GM21576 (cell line): ENCODE measurements at regions not wholly inside any gene's neighbourhood (a gene's known extent, or its start where the extent isn't known, plus 50 kb on each side); places are given as distances from the start of the nearest gene placed in this dataset.

ENCODE experiments used
- ATAC-seq: cut with Tn5 transposase; IDR thresholded peaks from one replicate; pipeline ENCODE4 v1.9.1; 2021; ENCODE audit warnings: mild to moderate bottlenecking, moderate library complexity; ENCODE audit not compliant: unreplicated experiment

DNA sequence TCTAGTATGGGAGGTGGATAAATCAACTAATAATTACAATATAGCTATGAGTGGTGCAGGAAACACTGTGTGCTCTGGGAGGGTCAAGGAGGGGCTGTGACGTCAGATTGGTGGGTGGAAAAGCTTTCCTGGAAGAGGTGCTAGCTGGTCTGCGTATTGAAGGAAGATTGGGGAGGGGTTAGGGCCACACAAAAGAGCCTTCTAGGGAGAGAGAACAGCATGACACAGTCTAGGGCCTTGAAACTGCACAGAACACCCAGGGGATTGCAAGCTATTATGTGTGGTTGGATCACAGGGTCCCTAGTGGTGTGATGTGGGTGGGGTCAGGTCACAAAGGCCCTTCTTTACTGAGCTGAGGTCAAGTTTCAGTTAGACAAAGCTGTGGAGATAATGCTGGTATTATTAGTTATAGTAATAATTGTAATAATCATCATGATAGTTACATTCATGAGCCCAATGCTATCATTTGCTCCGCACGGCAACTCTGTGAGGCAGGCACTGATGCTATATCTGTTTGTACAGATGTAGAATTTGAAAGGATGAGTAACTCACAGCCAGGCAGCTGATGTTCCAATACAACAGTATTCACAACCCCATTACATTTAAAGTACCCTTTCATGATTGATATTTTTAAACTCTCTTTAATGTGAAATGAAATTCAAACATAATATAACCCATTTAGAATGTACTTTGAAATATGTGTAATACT lies 197.4 kb upstream of the IL12B start:
- no peak for ATAC-seq

DNA sequence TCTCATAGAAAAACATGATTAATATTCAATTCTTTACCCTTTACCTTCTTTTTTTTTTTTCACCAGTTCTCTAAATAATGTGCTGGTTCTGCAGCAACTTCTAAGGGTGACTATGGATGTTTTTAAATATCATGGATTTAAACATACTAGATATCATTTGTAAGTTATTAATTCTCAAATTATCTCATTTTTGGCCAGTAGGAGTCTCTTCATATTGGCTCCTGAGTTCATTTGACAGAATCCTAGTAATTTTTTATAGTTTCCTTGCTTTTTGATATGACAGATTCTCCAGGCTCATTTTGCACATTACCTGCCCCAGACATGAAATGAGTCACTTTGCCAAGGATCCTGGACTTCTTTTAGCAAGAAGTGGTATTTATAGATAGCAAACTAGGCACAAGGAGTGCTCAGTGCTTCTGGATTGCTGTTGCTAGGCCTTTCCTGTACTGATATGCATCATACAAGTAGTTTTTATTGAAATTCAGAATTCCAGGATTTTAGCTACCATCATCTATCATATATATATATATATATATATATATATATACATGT lies 201.3 kb upstream of the IL12B start:
- ATAC-seq: no peak

DNA sequence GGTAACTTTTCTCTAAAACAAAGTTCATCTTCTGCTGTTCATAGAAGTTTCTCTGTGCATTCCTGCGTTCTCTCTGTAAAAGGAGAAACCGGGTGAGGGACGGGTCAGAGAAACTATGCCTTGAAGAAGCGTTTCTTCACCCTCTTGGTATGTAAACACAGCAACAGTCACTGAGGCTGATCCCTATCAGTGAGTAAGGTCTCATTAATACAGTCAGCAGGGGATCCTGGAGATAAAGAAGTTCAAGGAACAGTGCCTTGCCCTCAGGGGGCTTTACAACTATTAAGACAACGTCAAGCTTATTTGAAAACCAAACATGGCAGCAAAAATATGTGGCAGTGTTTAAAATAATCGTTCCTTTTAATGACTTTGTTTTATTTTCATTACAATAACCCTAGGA lies 202.9 kb upstream of the IL12B start:
- ATAC-seq: no peak

DNA sequence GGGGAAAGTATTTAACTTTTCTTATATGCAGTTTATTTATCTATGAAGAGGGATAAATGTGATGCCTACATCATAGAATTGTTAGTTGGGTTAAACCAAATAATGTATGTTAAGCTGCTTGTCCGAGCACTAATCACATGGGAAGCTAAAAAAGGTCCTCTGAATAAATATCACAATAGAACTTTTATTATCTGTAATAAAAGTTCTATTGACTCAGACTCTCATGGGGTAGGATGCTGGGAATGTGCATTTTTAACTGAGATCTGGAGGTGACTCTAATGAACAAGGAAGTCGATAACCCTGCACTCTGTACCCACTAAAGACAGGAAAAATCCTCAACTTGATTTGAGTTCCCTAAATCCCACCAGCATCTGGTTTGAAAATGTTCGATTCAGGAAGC lies 205.9 kb upstream of the IL12B start:
- no peak for ATAC-seq

DNA sequence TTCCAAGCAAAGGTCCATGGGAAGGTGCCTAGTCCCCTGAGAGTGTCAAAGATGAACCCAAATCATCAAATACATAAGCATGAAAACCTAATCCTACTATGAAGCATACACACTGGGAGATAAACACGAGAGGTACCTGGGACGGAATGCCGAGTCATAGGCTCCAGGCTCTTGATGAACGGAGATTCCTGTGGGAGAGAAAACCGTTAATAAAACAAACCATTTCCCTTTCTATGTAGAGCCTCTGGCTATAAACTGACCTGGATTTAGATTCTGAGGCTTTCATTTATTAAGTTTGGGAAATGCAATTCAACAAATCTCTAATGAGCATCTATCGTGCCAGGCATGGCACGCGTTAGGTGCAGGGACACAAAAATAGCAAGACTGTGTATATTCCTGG lies 206.4 kb upstream of the IL12B start:
- no peak for ATAC-seq

DNA sequence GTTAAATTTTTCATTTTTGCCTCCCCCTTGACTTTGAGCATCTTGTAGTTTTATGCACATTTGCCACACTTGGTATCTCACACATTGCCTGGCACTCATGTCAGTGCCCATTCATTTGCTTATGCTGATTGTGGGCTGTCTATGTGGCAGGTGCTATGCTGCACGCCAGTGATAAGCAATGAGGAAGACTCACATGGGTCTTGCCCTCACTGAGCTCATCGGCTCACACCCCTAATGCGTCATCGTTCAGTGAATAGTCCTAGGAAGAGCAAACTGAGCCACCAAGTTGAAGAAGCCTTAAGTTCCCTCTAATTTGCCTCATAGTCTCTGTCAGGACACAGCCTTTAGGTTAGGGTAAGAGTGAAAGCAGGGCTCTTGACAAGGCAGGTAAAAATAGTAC lies 209.4 kb upstream of the IL12B start:
- no peak for ATAC-seq

DNA sequence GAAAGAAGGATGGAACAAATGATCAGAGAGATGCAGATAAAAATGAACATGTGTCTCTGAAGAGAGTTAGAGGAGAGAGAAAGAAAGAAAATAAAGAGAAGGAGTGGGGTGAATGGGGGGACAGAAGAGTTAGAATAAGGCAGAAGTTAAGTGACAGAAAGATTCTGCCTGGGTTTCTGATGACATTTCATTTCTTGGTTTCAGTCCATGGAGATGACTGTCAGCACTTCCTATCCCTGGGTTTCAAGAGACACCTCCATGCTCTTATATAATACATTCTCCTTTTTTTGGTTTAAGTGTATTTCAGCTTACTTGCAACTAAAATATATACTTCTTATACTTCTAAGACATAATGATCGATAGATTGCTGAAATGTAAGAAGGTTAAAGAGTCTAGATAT lies 213.0 kb upstream of the IL12B start:
- no peak for ATAC-seq

DNA sequence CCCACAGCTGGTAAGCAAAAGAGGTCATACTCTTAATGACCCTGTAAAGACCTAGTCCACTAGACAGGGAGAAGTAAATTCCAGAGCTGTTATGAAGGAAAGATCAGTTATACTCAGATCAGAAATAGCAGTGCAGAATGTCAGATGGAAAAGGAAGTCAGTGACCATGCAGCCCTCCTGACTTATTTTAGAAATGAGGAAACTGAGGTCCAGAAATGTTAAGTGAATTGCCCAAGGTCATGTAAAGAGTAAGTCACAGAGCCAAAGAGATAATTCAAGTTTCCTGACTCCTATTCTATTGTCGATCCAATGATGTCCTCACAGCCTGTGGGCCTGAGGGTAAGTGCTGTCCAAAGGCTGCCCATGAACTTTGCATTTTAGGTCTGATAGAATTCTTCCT lies 214.9 kb upstream of the IL12B start:
- ATAC-seq: no peak

DNA sequence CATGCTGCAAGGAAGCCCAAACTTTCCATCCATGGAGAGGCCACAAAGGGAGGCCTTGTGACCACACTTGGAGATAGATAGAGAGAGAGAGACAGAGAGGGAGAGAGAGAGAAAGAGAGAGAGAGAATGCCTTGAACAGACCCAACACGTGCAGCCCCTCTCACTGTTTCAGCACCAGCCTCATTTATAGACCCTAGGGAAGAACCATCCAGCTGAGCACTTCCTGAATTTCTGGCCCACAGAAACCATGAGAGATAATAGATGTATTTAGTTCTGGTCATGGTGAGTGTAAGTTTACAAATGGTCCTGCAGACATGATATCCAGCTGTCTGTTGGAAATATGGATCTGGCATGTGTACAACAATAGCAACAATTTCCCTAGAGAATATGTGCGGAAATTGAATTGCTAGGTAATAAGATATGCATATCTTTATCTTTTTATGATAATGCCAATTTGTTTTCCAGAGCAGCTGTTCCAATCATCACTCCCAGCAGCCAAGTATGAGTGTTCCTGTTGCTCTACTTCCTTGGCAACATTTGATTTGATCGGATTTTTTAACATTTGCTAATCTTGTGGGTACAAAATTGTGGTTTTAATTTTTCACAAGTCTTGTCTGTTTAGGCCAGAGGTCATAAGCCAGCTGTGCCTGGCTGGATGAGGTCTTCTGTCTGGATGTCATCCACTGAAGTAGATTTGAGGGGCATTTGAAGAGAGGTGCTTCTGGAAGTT lies 217.3 kb upstream of the IL12B start:
- ATAC-seq: no peak

DNA sequence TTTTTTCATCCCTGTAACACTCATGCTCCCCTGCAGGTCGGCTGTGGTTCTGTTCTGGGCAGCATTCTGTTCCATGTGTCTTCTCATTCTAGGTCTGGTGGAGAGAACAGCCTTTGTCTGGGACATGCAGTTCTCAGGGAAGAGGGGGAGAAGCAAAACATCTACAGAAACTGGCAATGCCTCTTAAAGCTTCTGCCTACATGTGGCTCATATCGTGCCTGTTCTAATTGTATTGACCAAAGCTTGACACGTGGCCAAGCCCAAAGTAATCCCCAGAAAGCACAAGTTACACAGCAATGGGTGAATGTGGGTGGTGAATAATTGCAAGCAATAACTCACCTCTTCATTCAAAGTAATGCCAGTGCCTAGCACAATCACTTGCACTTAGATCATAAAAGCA lies 218.2 kb upstream of the IL12B start:
- no peak for ATAC-seq

DNA sequence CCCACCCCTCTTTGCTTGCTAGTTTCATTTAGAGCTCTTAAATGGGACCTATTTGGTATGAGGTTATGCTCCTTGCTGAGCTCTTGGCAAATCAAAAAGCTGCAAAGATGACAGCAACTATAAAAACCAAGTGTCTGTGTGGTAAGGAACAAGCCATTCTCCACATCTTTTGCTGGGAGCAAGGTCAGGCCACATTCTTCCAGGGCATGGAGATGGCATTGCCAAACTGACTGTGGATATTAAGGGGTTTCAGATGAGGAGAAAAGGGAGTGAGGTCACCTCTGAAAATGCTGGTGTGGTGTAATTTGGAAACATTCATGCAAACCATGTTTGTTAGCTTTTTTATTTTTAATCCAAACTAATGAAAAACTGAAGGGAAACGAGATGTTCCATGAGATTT lies 218.8 kb upstream of the IL12B start:
- ATAC-seq: no peak

DNA sequence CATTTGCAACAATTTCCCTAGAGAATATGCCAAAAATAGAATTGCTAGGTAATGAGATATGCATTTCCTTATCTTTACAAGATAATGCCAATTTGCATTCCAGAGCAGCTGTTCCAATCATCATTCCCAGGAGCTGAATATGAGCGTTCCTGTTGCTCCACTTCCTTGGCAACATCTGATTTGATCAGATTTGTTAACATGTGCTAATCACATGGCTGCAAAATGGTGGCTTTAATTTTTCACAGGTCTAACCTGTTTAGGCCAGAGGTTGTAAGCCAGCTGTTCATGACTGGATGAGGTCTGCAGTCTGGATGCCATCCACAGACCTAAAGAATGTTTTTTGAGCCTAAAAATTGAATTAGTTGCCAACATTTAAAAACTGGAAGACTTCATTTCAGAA lies 220.7 kb upstream of the IL12B start:
- no peak for ATAC-seq

DNA sequence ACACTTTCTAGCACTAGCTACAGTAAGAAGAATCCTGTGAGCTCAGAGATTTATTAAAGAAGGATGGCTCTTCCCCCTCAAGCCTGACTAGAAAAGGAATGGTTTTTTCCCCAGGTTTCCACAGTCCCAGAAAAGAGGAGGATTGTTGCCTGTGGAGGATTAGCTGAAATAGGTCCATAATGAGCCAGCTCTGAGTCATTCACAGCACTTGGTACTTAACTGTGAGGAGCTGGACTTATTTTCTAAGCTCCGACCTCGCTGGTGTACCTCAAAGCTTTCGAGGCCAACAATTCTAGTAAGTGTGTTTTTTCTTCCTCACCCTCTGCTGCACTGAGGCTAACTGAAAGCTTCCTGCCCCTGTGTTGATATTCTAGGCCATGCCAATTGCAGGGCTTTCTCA lies 222.5 kb upstream of the IL12B start:
- ATAC-seq: no peak

DNA sequence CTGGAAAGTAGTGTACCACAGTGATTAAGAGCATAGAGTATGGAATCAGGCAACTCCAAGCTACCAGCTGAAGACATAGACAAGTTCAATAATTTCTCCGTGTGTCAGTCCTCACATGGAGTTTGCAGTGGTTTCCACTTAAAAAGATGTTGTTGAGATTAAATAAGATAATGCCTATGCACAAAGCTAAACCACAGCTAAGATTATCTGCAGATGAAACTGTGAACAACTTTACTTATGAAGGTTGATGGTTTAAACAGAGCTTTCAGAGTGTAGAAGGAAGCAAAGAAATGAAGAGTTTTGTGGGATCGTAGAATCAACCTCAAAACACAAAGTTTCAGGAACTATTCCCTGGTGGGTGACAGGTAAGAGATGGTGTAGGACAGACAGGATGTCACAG lies 223.5 kb upstream of the IL12B start:
- no peak for ATAC-seq

DNA sequence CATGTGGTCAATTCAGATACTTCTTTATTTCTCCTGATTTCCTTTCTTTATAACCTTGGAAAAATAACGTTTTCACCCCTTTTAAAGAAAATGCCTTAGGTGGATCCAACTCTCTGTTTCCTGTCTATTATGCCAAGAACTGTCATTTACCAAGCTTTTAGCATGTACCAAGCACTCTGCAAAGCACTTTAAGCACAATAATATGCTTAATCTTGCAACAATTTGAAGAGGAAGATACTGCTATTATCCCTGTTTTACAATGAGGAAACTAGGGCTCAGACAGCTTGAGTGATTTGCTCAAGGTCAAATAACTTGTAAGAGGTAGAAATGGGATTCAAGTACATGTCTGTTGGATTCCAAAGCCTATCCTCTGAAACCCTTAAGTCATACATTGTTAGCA lies 224.8 kb upstream of the IL12B start:
- ATAC-seq: no peak

DNA sequence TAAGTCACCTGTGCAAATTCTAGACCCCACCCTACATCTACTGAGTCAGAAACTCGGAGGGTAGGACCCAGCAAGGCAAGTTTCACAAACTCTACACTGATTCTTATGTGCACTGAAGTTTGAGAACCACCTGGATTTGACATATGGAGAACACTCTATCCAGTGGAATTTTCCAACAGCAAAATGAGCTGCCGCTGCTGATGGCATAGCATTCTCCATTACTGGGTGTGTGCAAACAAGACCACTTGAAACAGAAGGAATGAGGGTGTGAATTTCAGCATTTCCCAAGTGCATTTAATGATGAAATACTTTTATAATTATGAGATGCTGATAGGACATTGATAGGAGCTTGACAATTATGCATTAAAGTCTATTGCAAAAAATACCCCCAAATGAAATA lies 229.1 kb upstream of the IL12B start:
- ATAC-seq: no peak

DNA sequence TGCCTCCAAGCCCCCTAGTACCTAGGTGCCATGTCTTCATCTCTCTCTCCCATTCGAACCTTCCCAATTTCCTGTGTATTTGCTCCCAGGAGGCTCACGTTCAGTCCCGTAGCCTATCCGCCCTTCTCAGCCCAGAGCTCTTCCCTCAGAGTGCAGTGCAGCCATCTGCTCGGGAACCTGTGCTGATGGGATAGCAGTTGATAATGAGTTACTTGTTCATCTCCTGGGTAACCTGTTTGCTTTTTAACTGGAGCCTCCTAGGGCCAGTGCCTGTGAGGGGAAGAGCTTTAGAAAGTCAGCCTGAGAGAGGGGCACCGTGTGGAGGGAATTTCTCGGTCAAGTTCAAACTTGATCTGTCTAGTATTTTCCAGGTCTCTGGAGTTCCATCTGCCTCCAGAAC lies 229.8 kb upstream of the IL12B start:
- no peak for ATAC-seq

DNA sequence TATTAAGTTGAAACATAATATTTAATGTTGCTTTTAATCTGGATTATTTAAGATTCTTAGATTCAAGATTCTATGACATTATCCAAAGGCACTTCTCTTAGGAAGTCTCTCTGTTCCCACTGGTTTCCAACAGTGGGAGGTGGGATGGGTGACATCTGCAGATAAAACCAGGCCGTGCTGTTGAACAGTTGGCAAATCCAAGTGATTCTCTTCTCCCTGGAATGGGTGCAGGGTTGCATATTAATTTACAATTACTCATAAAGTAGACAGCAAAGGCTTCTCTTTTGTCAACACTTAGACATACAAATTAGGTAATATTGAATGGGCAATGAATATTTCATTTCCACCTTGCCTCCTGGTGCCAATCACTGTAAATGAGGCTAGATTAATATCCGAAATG lies 233.7 kb upstream of the IL12B start:
- ATAC-seq: no peak

DNA sequence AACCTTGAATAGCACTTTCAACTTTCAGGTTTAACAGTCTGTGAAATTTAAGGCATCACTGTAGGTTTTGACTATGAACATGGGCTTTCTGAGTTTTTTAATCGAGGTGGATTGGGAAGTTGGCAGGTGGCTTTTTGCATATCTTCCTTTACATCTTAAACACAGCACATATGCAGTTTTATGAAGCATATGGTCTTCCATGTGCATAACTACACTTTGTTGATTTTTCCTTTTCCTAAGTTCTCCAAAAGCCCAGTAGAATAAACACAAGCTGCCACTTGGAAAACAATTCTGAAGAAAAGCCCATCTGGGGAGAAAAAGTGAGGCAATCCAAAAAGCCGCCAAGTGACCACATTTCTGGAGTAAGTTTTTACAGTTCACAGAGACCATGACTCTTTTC lies 236.5 kb upstream of the IL12B start:
- ATAC-seq: no peak

DNA sequence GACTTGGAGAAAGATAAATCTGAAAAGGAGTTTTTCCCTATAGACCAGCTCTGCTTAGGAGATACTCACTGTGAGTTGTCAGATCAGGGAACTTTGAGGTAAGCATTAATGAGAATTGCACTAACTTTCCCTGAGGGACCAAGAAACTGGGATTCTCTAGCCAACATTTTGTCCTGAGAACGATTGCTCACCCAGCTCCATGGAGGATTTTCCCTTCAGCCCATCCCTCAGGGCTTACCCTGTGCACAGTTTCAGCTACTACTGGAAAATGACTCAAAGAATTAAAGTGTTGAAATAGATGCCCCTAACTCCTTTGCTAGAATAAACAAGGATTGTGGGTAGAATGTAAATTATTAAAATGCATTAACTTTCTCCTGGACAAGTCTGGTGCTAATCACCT lies 237.2 kb upstream of the IL12B start:
- ATAC-seq: no peak

DNA sequence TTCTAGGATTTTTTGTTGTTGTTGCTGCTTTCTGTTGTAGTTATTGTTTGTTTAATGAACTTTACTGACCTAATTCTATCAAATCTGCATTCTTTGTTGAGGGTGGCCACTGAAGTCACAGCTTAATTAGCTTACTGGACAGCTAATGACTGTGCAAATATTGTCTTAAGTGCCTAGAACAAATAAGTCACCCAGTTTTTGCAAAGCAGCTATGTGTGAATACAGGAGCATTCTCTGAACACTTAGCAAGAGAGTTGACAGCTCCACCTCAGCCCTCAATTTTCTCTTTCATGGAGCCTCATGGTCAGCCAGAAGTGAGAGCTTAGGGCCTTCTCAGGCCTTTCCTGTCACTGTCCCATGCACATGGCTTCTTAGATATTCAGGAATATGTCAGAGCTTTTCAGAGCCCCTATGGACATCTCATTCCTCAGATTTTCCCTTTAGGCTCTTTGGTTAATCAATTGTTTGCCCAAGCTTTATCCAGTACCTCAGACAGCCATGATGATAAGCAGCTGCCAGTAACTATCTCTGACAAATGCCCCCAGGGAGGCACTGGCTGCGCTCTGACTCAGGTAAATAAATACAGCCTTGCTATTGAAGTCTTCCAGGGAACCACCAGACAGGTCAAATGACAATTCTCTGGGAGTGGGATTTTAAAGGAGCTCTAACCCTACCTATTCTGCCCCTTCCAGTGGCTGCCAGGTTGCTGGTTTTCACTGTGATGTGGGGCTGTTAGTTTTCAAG lies 241.4 kb upstream of the IL12B start:
- ATAC-seq: no peak

DNA sequence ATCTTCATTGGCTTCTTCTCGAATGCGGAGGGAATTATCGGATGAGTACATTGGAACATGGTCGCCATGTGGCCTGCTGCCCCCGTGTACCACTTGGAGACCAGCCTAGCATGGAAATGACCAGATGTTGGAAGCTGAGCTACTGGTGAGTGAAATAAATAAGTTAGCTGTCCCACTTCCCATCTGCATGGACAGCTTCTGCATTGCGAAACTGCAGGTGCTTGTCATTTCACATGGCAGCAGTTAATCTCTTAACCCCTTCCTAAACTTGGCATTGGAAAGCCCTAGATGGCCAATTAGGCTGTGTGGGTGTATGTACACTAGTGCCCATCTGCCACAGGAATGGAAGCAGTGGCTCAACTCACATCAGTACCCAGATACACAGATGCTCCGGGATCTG lies 246.6 kb upstream of the IL12B start:
- no peak for ATAC-seq
